OCI-LY3 (cell line): ENCODE measurements at regions not wholly inside any gene's neighbourhood (a gene's known extent, or its start where the extent isn't known, plus 50 kb on each side); places are given as distances from the start of the nearest gene placed in this dataset.

Source experiments
- CTCF ChIP-seq: fragments of 200-600, 300-600 bp; sonication (generic); IDR thresholded peaks from 2 replicates; pipeline ENCODE4 v1.5.1; 2014; ENCODE audit warnings: antibody characterized with exemption, low read length, low read depth
- EZH2phosphoT487 ChIP-seq: fragments of 200-600 bp; shearing (Covaris generic); IDR thresholded peaks from 2 replicates; pipeline ENCODE4 v1.6.1; 2018; ENCODE audit warnings: antibody characterized with exemption, mixed run types, low read depth

- no peak for TF ChIP-seq CTCF
- no peak for TF ChIP-seq EZH2phosphoT487
These were observed 53.8 kb upstream of the CLCN4 start for GRCh38 chrX:10103023-10103422.
